ELR (cell line): ENCODE measurements at regions not wholly inside any gene's neighbourhood (a gene's known extent, or its start where the extent isn't known, plus 50 kb on each side); places are given as distances from the start of the nearest gene placed in this dataset.
"Not testable (repeated sequence)": the region's sequence is repeated elsewhere in the genome, so short reads cannot be mapped to it uniquely, and the experiment has no call there.

Experiments
- DNase-seq: peaks from one replicate; pipeline ENCODE4 v3.0.0-alpha.2; 2015; ENCODE audit warnings: low read depth

DNA sequence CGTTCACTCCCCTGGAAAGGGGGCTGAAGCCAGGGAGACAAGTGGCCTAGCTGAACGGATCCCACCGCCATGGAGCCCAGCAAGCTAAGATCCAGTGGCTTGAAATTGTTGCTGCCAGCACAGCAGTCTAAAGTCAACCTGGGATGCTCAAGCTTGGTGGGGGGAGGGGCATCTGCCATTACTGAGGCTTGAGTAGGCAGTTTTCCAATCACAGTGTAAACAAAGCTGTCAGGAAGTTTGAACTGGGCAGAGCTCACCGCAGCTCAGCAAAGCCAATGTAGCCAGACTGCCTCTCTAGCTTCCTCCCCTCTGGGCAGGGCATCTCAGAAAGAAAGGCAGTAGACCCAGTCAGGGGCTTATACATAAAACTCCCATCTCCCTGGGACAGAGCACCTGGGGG is 470.0 kb upstream of the DIAPH2 start:
- not testable (repeated sequence) for DNase-seq

DNA sequence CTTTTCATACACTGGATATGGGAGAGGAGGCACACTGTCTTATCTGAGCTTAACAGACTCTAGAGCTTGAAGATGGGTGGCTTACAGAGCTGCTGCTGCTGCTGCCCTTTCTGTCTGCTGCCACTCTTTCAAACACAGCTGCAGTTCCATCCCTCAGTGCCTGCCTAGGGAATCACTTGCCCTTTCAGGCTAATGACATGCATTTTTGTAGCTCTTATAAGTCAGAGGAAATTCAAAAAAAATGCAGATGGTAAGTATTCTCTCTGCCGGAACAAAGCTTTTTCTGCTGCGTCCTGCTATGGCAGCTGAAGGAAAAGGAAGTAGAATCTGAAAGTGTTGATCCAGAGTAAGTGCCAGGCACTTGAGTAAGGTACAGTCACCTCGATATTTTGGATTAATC is 460.4 kb upstream of the DIAPH2 start:
- DNase-seq, result no peak

DNA sequence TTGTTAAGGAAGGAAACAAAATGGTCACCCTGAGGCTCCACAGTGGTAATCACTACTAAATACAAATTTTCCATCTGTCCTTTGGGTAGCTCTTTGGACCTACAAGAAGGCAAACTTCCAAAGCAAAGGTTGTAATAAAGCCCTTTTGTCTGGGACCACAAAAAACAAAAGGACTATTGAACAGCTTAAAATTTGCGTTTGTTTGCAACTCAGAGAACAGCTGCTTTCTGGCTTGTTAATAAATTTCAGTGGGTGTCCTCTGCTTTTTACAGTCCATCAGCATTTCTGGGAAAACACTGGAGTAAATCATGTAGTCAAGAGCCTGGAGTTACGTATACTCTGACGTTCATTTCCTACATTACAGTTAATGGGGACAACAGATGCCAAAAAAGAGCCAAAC is 439.7 kb upstream of the DIAPH2 start:
- no peak for DNase-seq

DNA sequence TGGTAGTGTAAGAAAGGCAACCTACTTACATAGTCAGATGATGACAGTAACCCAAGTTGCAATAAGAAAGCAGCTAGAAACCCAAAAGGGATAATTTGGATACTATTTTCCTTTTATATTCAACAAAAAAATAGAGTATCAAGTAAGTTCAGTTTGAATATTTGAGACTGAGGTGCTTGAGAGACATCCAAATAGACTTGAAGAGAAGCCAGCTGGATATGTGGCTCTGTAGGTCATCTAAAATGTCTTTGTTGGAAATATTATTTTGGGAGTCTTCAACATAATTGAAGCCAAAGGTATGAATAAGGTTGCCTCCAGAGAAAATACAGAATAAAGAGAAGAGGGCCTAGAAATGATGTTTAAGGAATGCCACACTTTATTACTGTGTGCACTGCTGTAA is 438.2 kb upstream of the DIAPH2 start:
- no peak for DNase-seq
